H1 (cell line): ENCODE measurements at regions not wholly inside any gene's neighbourhood (a gene's known extent, or its start where the extent isn't known, plus 50 kb on each side); places are given as distances from the start of the nearest gene placed in this dataset.

Experiments
- BRCA1 ChIP-seq: IDR thresholded peaks from 2 replicates; pipeline ENCODE4 v1.6.1; 2012; ENCODE audit warnings: low read depth, low read length, improper control_type of control experiment
- CHD2 ChIP-seq: IDR thresholded peaks from 2 replicates; pipeline ENCODE4 v1.6.1; 2012; ENCODE audit warnings: low read length, improper control_type of control experiment
- GABPA ChIP-seq: IDR thresholded peaks from 2 replicates; pipeline ENCODE4 v1.6.1; 2011; ENCODE audit warnings: mild to moderate bottlenecking, low read length, moderate library complexity, borderline replicate concordance; ENCODE audit not compliant: insufficient read depth
- HDAC2 ChIP-seq, 2 experiments: fragments of 300-600 bp in 1 of 2; sonication (generic) in 1 of 2; IDR thresholded peaks; 2 replicates each; pipeline ENCODE4 v1.6.1; 2011 to 2012; ENCODE audit warnings: low read depth in 2 of 2, low read length in 2 of 2, mild to moderate bottlenecking in 2 of 2, moderate library complexity in 2 of 2, borderline replicate concordance in 1 of 2, inconsistent platforms in 1 of 2
- RAD21 ChIP-seq, 2 experiments: IDR thresholded peaks in 1 of 2; conservative IDR thresholded peaks in 1 of 2; 2 replicates each; pipeline ENCODE4 v1.6.1; 2011; ENCODE audit warnings: low read depth in 2 of 2, low read length in 2 of 2, improper control_type of control experiment in 1 of 2, inconsistent platforms in 1 of 2, mild to moderate bottlenecking in 1 of 2, moderate library complexity in 1 of 2
- RFX5 ChIP-seq: IDR thresholded peaks from 2 replicates; pipeline ENCODE4 v1.6.1; 2011; ENCODE audit warnings: low read depth, low read length, improper control_type of control experiment, borderline replicate concordance
- SIN3A ChIP-seq, 2 experiments: IDR thresholded peaks in 1 of 2; conservative IDR thresholded peaks in 1 of 2; 2 replicates each; pipeline ENCODE4 v1.6.1; 2011 to 2012; ENCODE audit warnings: low read length in 2 of 2, improper control_type of control experiment in 1 of 2, low read depth in 1 of 2, mild to moderate bottlenecking in 1 of 2
- SP2 ChIP-seq: IDR thresholded peaks from 2 replicates; pipeline ENCODE4 v1.6.1; 2012; ENCODE audit warnings: mild to moderate bottlenecking, low read length, inconsistent platforms
- TCF12 ChIP-seq: IDR thresholded peaks from 2 replicates; pipeline ENCODE4 v1.6.1; 2011; ENCODE audit warnings: low read depth, mild to moderate bottlenecking, low read length
- TF ChIP-seq, protein P1 (sequence below): IDR thresholded peaks from 2 replicates; pipeline ENCODE4 v1.6.1; 2012; ENCODE audit warnings: low read length, inconsistent platforms
- TF ChIP-seq, protein P2 (sequence below), 3 experiments: IDR thresholded peaks; 1 replicate in 2 of 3; 2 replicates in 1 of 3; pipeline versions ENCODE4 v1.5.1 to v1.6.1; 2011; ENCODE audit warnings: low read length in 3 of 3, mild to moderate bottlenecking in 3 of 3, inconsistent platforms in 2 of 3, low read depth in 1 of 3, moderate library complexity in 1 of 3; ENCODE audit not compliant: insufficient read depth in 1 of 3; ENCODE audit errors: control extremely low read depth in 1 of 3

DNA sequence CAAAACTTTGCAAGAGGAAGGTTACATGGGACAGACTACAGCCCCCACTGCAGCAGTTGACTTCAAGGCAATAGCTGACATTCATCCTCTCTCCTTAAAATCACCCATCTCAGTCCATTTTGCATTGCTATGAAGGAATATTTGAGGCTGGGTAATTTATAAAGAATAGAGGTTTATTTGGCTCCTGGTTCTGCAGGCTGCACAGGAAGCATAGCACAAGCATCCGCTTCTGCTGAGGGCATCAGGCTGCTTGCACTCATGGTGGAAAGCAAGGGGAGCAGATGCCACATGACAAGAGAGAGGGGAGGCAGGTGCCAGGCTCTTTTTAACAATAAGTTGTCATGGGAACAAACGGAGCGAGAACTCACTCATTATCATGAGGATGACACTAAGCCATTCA lies 646.0 kb downstream of the ZEB2 start (continued):
- TF ChIP-seq, protein P1, sequence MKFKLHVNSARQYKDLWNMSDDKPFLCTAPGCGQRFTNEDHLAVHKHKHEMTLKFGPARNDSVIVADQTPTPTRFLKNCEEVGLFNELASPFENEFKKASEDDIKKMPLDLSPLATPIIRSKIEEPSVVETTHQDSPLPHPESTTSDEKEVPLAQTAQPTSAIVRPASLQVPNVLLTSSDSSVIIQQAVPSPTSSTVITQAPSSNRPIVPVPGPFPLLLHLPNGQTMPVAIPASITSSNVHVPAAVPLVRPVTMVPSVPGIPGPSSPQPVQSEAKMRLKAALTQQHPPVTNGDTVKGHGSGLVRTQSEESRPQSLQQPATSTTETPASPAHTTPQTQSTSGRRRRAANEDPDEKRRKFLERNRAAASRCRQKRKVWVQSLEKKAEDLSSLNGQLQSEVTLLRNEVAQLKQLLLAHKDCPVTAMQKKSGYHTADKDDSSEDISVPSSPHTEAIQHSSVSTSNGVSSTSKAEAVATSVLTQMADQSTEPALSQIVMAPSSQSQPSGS = no peak
- TF ChIP-seq SIN3A (conservative IDR thresholded peaks at IDR 0.05 in 1 of 2, IDR thresholded peaks at IDR 0.05 in 1 of 2; ENCODE audit: low read depth in 1 of 2, low read length in 2 of 2) (no peak), TCF12 (no peak), SP2 (no peak), RFX5 (no peak), GABPA (no peak), RAD21 (IDR thresholded peaks at IDR 0.05 in 1 of 2, conservative IDR thresholded peaks at IDR 0.05 in 1 of 2; ENCODE audit: low read depth in 2 of 2, low read length in 2 of 2) (no peak), CHD2 (no peak), HDAC2 (IDR thresholded peaks at IDR 0.05; ENCODE audit: borderline replicate concordance in 1 of 2, low read depth in 2 of 2, low read length in 2 of 2) (no peak), BRCA1 (no peak)
- TF ChIP-seq, protein P2, sequence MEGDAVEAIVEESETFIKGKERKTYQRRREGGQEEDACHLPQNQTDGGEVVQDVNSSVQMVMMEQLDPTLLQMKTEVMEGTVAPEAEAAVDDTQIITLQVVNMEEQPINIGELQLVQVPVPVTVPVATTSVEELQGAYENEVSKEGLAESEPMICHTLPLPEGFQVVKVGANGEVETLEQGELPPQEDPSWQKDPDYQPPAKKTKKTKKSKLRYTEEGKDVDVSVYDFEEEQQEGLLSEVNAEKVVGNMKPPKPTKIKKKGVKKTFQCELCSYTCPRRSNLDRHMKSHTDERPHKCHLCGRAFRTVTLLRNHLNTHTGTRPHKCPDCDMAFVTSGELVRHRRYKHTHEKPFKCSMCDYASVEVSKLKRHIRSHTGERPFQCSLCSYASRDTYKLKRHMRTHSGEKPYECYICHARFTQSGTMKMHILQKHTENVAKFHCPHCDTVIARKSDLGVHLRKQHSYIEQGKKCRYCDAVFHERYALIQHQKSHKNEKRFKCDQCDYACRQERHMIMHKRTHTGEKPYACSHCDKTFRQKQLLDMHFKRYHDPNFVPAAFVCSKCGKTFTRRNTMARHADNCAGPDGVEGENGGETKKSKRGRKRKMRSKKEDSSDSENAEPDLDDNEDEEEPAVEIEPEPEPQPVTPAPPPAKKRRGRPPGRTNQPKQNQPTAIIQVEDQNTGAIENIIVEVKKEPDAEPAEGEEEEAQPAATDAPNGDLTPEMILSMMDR (IDR thresholded peaks at IDR 0.05; ENCODE audit: control extremely low read depth in 1 of 3, insufficient read depth in 1 of 3, low read depth in 1 of 3, low read length in 3 of 3) = no peak
